NCI-H2107 treated with DMSO at 0.1 percent for 48 hours (cell line): ENCODE measurements at regions not wholly inside any gene's neighbourhood (a gene's known extent, or its start where the extent isn't known, plus 50 kb on each side); places are given as distances from the start of the nearest gene placed in this dataset.
"Not testable (repeated sequence)": the region's sequence is repeated elsewhere in the genome, so short reads cannot be mapped to it uniquely, and the experiment has no call there.

Experiments used
- DNase-seq: peaks from one replicate; lab custom pipeline; 2025; ENCODE audit not compliant: unreplicated experiment; lab: John Stamatoyannopoulos, UW

DNA sequence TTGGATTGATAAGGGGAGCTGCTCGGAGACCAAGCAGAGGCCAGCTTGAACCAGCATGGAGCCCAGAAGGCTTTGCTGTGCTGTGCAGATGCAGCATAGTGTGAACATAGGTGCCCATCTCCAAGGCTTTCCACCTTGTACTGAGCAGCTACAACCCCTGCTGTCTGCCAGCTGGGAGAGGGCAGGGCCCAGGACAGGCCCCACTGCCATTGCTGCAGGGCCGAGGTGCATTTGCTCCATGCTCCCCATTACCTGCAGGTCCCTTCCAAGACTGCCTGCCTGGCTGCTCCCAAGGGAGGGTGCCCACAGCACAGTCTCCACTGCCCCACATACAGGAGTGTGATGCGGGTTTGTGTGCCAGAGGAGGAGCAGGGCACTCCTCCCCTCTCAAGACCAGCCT is 1016.0 kb upstream of the INTU start:
- DNase-seq, result no peak

- DNase-seq, result no peak
These were observed 1005.5 kb upstream of the INTU start for GRCh38 chr4:126627255-126627654.

DNA sequence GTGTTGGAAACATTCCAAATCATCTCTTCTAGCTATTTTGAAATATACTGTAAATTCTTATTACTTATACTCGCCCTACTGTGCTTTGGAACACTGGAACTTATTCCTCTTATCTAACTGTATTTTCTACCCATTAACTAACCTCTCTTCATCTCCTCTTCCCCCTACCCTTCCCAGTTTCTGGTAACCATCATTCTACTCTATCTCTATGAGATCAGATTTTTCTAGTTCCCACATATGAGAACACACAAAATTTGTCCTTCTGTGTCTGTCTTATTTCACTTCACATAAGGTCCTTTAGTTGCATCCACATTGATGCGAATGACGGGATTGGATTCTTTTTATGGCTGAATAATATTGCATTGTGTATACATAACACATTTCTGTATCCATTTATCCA is 1003.8 kb upstream of the INTU start:
- DNase-seq, result no peak

DNA sequence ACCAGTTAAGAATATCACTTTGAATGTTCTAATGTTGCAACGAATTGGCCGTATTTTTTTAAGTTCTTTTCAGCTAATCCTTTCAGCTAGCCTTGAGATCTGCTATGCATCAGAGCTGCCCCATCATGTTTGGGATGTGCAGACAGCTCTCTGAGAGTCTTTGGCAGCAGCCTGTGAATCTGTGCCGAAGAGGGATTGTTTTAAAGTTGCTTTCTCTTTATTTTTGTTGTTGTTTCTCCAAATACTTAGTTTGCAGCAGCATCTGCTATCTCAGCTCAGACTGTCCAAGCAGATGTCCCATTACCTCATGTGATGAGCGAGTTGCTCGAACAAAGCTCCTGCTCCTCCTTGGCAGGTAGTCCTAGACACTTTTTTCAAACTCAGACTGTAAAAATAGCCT is 1002.5 kb upstream of the INTU start:
- no peak for DNase-seq

- no peak for DNase-seq
These were observed 999.5 kb upstream of the INTU start for GRCh38 chr4:126633306-126633705.

- no peak for DNase-seq
These were observed 995.1 kb upstream of the INTU start for GRCh38 chr4:126637706-126638105.

DNA sequence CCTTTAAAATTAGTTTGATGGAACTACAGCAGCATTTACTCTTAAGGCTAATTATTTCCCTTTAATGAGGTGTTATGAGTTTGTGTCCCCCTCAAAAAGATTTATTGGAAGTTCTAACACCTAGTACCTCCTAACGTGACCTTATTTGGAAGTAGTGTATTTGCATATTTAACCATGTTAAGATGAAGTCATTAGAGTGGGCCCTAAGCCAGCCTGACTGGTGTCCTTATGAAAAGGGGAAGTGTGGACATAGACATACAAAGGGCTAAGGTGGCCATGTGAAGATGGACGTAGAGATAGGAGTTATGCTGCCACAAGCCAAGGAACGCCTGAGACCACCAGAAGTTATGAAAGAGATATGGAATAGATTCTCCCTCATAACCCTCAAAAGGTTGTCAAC is 985.4 kb upstream of the INTU start:
- DNase-seq, result no peak

DNA sequence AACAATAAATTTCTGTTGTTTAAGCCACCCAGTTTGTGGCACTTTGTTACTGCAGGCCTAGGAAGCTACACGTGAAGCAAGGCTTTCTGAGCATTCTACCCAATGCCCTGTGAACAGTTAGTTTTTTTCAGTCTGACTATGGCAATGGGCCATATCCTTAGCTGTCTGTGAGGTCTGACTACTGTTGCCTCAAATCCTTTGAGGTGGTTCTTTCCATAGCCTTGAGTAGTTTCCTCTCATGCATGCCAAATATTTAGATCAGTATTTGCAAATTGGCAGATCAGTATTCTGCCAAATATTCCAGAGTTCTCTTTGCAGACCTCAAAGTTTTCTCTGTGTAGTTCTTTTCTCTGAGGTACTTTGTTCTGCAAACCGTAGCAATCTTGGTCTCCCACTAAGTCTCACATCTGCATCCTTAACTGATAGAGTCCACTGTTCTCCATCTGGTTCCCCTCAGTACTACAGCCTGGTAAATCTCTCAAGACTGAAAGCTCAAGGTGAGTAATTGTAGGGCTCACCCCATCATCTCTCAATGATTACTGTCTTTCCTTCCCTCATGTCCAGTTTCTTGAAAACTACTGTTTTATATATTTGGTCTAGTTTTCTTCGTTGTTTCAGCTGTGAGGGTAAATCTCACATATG is 984.9 kb upstream of the INTU start:
- no peak for DNase-seq

DNA sequence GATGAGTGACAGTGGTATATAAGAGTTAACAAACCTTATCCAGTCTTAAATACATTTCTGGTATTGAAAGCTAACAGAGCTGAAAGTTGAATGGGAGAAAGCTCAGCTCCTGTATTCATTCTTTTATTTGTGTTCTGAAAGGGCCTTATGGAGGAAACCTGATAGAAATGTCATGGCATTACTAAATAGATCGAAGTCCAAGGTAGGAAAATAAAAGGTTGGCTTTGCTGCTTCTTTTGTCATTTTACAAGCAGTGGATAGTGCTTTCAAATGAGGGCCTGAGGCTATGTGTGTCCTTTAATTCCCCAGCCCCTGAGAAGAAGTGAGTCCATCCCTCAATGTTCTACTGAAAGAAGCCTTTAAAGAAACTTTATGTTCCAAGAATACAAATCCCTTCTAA is 974.3 kb upstream of the INTU start:
- DNase-seq, result no peak

DNA sequence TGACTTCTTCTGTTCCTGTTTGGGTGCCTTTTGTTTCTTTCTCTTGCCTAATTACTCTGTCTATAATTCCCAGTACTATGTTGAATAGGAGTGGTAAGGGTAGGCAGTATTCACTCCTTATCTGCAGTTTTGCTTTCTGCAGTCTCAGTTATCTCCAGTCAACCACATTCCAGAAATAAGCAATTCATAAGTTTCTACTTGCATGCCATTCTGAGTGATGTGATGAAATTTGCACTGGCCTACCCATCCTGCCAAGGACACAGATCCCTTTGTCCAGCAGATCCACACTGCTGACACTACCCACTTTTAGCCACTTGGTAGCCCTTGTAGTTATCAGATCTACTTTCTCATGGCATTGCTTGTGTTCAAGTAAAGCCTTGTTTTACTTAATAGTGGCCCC is 971.6 kb upstream of the INTU start:
- DNase-seq, result no peak

DNA sequence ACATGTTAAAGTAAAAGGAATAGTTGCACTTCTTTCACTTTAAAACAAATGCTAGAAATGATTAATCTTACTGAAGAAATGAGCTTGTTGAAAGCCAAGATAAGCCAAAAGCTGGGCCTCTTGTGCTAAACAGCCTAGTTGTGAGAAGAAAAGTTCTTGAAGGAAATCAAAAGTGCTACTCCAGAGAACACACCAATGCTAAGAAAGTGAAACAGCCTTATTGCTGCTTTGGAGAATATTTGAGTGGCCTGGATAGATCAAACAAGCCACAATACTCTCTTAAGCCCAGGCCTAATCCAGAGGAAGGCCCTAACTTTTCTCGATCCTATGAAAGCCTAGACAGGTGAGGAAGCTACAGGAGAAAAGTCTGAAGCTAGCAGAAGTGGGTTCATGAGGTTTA is 967.9 kb upstream of the INTU start:
- DNase-seq, result no peak

GRCh38 chr4:126670038-126670437 is 962.7 kb upstream of the INTU start:
- DNase-seq, result not testable (repeated sequence)

- peak; percentile 69 for DNase-seq
These were observed 954.1 kb upstream of the INTU start for GRCh38 chr4:126678618-126679017.

GRCh38 chr4:126679303-126679702 is 953.5 kb upstream of the INTU start:
- no peak for DNase-seq

DNA sequence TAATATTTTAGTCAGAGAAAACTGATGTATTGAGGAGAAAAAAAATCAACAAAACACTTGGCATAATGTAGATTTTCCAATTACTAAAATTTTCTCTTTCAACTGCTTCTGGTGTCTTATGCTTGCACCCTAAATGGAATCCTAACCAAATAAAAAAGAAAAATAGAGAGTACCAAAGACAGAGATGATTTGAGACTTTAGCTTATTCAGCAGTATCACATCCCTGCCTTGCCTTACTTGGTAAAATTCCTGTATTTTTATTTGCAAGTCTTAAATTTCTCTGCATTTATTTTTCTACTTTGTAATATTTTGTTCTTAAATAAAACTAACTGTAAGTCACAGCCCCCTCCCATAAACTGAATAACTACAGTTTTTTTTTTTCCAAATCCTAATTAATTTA is 950.5 kb upstream of the INTU start:
- DNase-seq, result no peak

GRCh38 chr4:126686491-126686890 is 946.3 kb upstream of the INTU start:
- DNase-seq, result no peak

GRCh38 chr4:126687655-126688358 is 945.0 kb upstream of the INTU start:
- no peak for DNase-seq

- DNase-seq, result no peak
These were observed 941.0 kb upstream of the INTU start for GRCh38 chr4:126691797-126692196.

DNA sequence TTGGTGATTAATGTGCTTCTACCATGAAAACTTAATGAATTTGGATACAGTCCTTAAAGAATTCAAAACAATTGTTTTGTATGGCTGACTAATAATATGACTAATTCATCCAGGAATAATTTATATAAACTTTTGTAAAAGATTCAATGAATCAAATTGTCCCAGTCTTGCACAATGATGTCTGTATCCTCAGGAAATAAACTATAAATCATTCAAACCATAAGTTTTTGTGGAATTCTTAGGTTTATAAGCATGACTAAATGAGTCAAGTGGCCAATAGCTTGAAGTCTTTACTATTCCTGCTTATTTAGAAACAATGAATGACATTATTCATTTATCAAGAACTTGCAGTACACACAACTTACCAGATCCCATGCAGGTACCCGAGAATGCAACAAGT is 935.0 kb upstream of the INTU start:
- no peak for DNase-seq

DNA sequence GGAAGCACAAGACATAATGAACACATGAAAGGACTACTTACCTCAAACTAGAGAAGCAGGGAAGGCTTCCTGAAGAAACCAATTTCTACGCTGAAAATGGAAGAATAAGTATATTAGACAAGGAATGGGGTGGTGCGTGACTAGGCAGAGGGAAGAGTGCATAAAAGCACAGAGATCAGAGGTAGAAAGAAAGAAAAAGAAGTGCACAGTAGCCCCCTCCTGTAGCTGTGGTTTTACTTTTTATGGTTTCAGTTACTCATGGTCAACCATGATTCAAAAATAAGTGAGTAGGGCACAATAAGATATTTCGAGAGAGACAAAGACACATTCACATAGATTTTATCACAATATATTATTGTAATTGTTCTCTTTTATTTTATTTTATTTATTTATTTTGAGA is 934.5 kb upstream of the INTU start:
- DNase-seq, result no peak

DNA sequence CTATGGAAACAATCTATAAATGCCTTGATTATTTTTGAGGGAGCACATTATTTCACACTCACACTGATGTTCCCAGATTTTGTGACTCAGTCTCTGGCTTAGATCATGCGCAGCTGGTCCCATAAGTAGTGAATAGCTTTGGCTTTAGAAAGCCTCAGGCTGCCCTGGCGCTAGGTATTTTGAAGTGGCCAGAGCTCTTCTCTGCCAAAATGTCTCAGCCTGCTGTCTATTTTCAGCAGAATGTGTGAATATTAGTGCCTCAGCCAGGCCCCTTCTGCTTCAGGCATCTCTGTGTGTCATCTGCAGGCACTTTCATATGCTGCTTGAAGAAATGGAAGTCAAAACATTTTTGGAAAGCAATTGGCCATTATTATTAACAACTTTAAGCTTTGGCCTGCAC is 931.0 kb upstream of the INTU start:
- no peak for DNase-seq

- DNase-seq, result no peak
These were observed 930.0 kb upstream of the INTU start for GRCh38 chr4:126702747-126703146.

GRCh38 chr4:126705266-126705665 is 927.5 kb upstream of the INTU start:
- no peak for DNase-seq
